ENCODE measurements at regions not wholly inside any gene's neighbourhood (a gene's known extent, or its start where the extent isn't known, plus 50 kb on each side); places are given as distances from the start of the nearest gene placed in this dataset.

- no peak for TF ChIP-seq TAF1 (IDR thresholded peaks at IDR 0.05; ENCODE audit: low read depth)
- no peak for TF ChIP-seq YY1 (IDR thresholded peaks at IDR 0.05; ENCODE audit: low read depth)
- TF ChIP-seq REST (IDR thresholded peaks at IDR 0.05; ENCODE audit: low read depth) = no peak
- no peak for TF ChIP-seq TEAD4 (IDR thresholded peaks at IDR 0.05)
- TF ChIP-seq CEBPB (IDR thresholded peaks at IDR 0.05) = no peak
- TF ChIP-seq CREB1 (IDR thresholded peaks at IDR 0.05; ENCODE audit: low read depth) = no peak
- TF ChIP-seq EP300 (IDR thresholded peaks at IDR 0.05; ENCODE audit: borderline replicate concordance) = no peak
- no peak for TF ChIP-seq USF1 (IDR thresholded peaks at IDR 0.05)
- TF ChIP-seq TCF12 (IDR thresholded peaks at IDR 0.05; ENCODE audit: low read depth) = no peak
- no peak for TF ChIP-seq FOXM1 (IDR thresholded peaks at IDR 0.05; ENCODE audit: borderline replicate concordance, low read depth)
- TF ChIP-seq MAX (IDR thresholded peaks at IDR 0.05) = no peak
- TF ChIP-seq NFIC (IDR thresholded peaks at IDR 0.05) = no peak
Measured at GRCh38 chr16:18008356-18008755, 328.2 kb downstream of the NPIPA8 start.

Data from Ishikawa (cell line).